ENCODE measurements at regions not wholly inside any gene's neighbourhood (a gene's known extent, or its start where the extent isn't known, plus 50 kb on each side); places are given as distances from the start of the nearest gene placed in this dataset.
A peak's percentile ranks its signal among the peaks of the same experiment; 100 is the strongest.

DNA sequence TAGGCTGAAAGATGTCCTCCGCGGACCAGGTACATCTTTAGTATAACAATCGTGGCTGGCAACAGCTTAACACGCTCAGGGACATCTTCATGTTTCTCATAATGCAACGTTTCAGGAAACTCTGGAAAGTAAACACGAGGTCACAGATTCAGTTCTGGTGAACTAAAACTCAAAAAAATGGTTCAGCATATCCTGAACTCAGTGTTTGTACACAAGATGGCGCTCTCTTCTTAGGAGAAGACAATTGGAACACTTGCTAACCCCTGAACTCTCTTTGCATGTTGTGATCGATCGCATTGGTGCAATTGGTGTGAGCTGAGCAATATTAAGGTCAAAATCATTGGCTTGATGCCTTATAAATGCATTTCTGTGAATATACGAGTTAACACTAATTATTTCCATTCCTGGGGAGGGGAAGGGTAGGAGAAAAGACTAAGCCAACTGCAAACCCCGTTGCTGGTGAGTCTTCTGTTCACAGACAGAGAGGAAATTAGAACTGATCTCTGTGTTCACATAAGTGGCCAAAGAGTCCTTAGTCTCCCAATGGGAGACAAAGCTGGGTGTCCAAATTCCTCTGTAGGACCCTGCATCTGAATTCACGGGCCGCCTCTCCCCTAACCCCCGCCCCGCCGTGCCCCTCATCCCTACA lies 52.6 kb upstream of the FAM180A start:
- no peak for DNase-seq
- H3K4me3 ChIP-seq, result peak overlapping the region; percentile 5 to 17

DNA sequence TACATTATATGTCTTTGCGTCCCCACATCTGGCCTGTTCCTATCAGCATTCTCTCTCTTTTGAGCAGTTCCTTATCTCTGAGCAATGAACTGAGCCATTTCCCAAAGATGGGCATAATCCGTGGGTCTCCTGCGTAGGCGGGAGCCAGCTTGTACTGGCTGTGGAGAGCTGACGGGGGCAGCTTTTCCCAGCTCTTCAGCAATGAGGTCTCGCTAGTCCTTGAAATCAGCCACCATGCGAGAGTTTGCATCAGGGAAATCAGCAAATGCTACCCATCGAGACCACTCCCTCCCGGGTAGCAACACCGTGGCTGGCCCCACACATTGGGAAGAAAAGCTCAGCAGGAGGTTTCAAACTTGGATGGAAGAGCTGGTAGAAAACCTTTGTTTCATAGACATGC lies 51.9 kb upstream of the FAM180A start:
- TF ChIP-seq, protein P1, sequence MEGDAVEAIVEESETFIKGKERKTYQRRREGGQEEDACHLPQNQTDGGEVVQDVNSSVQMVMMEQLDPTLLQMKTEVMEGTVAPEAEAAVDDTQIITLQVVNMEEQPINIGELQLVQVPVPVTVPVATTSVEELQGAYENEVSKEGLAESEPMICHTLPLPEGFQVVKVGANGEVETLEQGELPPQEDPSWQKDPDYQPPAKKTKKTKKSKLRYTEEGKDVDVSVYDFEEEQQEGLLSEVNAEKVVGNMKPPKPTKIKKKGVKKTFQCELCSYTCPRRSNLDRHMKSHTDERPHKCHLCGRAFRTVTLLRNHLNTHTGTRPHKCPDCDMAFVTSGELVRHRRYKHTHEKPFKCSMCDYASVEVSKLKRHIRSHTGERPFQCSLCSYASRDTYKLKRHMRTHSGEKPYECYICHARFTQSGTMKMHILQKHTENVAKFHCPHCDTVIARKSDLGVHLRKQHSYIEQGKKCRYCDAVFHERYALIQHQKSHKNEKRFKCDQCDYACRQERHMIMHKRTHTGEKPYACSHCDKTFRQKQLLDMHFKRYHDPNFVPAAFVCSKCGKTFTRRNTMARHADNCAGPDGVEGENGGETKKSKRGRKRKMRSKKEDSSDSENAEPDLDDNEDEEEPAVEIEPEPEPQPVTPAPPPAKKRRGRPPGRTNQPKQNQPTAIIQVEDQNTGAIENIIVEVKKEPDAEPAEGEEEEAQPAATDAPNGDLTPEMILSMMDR (IDR thresholded peaks at IDR 0.05), result no peak
- intact Hi-C loops (cut with DNase I; ENCODE audit: low total_unique reads), result loop anchor here (5.0 kb wide), 1 partner anchor 207 kb away; no protein-coding TSS in a partner anchor

More for the DNA sequence above, 52.6 kb upstream of the FAM180A start:
- Histone ChIP-seq H3K4me1 (peaks cover 0 to 24% (median 4%) of the 10 kb centered on the region in 4 donors), H3K9me3 (no peaks in the 10 kb centered on the region), H3K27ac (peak overlapping the region; percentile 36 to 46), H3K36me3 (no peaks in the 10 kb centered on the region), H3K27me3 (no peaks in the 10 kb centered on the region)
- TF ChIP-seq, protein P1 (IDR thresholded peaks at IDR 0.05), result peak; percentile 76 to 77
- intact Hi-C loops (cut with DNase I; ENCODE audit: low total_unique reads), result loop anchor here (5.0 kb wide), 1 partner anchor 206 kb away; no protein-coding TSS in a partner anchor

DNA sequence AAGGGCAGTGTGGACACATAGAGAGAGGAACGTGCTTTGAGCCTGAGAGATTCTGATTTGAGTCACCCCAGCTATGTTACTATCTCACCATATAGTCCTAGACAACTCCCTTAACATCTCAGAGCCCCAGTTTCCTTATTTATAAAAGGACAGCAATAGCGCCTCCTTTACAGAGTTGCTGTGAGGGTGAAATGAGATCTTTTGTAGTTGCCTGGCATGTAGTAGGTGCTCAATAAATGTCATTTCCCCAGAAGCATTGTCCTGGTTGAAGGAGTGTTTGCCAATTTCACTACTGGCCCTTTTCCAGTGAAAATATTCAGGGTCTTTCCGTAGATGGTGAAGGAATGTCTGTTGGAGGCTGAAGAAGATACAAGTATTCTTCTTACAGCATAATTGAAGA lies 51.3 kb upstream of the FAM180A start:
- Histone ChIP-seq H3K4me3 (no peak overlapping the region), H3K27ac (peak overlapping the region in 1 of 2 donors; percentile 46), H3K4me1 (peaks cover 0 to 34% (median 8%) of the 10 kb centered on the region in 4 donors), H3K9me3 (no peaks in the 10 kb centered on the region), H3K36me3 (no peaks in the 10 kb centered on the region), H3K27me3 (no peaks in the 10 kb centered on the region)
- intact Hi-C loops (cut with DNase I; ENCODE audit: low total_unique reads), result loop anchor here (5.0 to 10.0 kb wide), 3 partner anchors 85 to 207 kb away; no protein-coding TSS in a partner anchor
- no peak for DNase-seq
- TF ChIP-seq, protein P1 (IDR thresholded peaks at IDR 0.05), result no peak

More for the DNA sequence above, 51.9 kb upstream of the FAM180A start:
- peak overlapping the region; percentile 36 to 46 for H3K27ac ChIP-seq
- peak overlapping the region; percentile 5 to 17 for H3K4me3 ChIP-seq
- peaks cover 0 to 30% (median 6%) of the 10 kb centered on the region in 4 donors for H3K4me1 ChIP-seq
- H3K9me3 ChIP-seq, result no peaks in the 10 kb centered on the region
- H3K27me3 ChIP-seq, result no peaks in the 10 kb centered on the region
- H3K36me3 ChIP-seq, result no peaks in the 10 kb centered on the region
- DNase-seq, result no peak

Data from tibial artery (tissue), 4 donors.